SK-N-SH (cell line): ENCODE measurements at regions not wholly inside any gene's neighbourhood (a gene's known extent, or its start where the extent isn't known, plus 50 kb on each side); places are given as distances from the start of the nearest gene placed in this dataset.

Experiments
- CTCF ChIP-seq: fragments of 200-600 bp; sonication (generic); IDR thresholded peaks from 2 replicates; pipeline ENCODE4 v1.6.1; 2017; ENCODE audit warnings: antibody characterized with exemption, mild to moderate bottlenecking, moderate library complexity
- EP300 ChIP-seq, 2 experiments: IDR thresholded peaks; 2 replicates each; pipeline versions ENCODE4 v1.4.0 to v1.6.1; 2012; ENCODE audit warnings: borderline replicate concordance in 1 of 2, low read depth in 1 of 2, low read length in 1 of 2
- EZH2phosphoT487 ChIP-seq: fragments of 200-600 bp; sonication (generic); IDR thresholded peaks from 2 replicates; pipeline ENCODE4 v1.6.1; 2017; ENCODE audit warnings: low read depth, mixed run types, mild to moderate bottlenecking, antibody characterized with exemption, moderate library complexity, borderline replicate concordance
- FOXM1 ChIP-seq: IDR thresholded peaks from 2 replicates; pipeline ENCODE4 v1.4.0; 2012; ENCODE audit warnings: low read depth, mild to moderate bottlenecking
- GABPA ChIP-seq: IDR thresholded peaks from 2 replicates; pipeline ENCODE4 v1.4.0; 2012; ENCODE audit warnings: low read depth, mild to moderate bottlenecking
- GATA2 ChIP-seq: sonication (generic); formaldehyde crosslinking; IDR thresholded peaks from 2 replicates; pipeline ENCODE4 v1.5.0; 2020; ENCODE audit warnings: mild to moderate bottlenecking, missing genetic modification reagents
- RAD21 ChIP-seq: IDR thresholded peaks from 2 replicates; pipeline ENCODE4 v1.6.1; 2012; ENCODE audit warnings: mild to moderate bottlenecking, low read length
- TCF12 ChIP-seq: IDR thresholded peaks from 2 replicates; pipeline ENCODE4 v1.4.0; 2012

DNA sequence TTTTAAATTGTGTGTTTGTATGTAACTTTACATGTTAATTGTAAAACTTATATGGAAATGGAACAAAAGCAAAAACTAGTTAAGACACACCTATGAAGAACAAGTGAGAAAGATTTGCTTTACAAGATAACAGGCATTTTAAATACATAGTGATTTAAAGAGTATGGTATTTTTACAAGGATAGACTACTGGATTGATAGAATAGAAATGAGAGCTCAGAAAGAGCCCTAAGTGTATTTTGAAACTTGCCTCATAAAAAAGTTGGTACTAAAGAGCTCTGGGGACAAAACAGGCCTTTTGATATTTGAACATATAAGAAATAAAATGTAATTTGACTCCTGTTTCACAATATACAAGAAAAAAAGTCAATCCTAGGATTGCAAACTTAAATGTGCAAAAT lies 928.4 kb downstream of the REEP3 start:
- TF ChIP-seq CTCF (no peak), EZH2phosphoT487 (no peak), RAD21 (no peak), TCF12 (no peak), FOXM1 (no peak), EP300 (IDR thresholded peaks at IDR 0.05; ENCODE audit: borderline replicate concordance in 1 of 2, low read depth in 1 of 2, low read length in 1 of 2) (no peak), GABPA (no peak), GATA2 (CRISPR knock-in tag) (no peak)
